HG03139 (cell line): ENCODE measurements at regions not wholly inside any gene's neighbourhood (a gene's known extent, or its start where the extent isn't known, plus 50 kb on each side); places are given as distances from the start of the nearest gene placed in this dataset.
"Not testable (repeated sequence)": the region's sequence is repeated elsewhere in the genome, so short reads cannot be mapped to it uniquely, and the experiment has no call there.

ENCODE experiments used
- ATAC-seq: cut with Tn5 transposase; IDR thresholded peaks from one replicate; pipeline ENCODE4 v1.9.1; 2021; ENCODE audit not compliant: unreplicated experiment

- ATAC-seq, result no peak
These were observed 264.5 kb upstream of the LRP1B start for GRCh38 chr2:142395291-142395690.

- no peak for ATAC-seq
These were observed 249.6 kb upstream of the LRP1B start for GRCh38 chr2:142380372-142380771.

DNA sequence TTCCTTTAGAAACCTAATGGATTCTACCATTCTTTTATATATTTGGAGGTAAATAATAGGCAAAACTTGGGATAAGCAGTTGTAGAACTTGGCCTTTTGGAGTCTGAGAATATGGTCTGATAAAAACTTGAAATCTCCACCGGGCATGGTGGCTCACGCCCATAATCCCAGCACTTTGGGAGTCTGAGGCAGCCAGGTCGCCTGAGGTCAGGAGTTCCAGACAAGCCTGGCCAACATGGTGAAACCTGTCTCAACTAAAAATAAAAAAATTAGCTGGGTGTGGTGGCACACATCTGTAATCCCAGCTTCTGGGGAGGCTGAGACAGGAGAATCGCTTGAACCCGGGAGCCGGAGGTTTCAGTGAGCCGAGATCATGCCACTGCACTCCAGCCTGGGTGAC is 231.3 kb upstream of the LRP1B start:
- ATAC-seq, result not testable (repeated sequence)

DNA sequence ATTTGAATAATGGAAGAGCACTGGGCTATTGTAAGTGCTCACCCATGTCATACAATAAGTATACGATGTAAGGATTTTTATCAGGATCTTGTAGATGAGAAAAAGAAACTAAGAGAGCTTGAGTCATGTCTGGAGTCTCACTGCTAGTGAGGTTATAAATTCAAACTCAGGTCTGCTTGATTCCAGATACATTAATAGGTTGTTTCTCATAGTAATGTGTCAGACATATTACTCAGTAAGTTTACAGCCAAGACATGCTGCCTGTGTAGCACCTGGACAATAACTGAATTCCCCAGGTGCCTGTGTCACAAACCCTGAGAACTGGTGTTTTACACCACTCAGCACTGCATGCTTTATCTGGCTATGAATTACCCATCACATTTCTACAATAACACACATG is 216.9 kb upstream of the LRP1B start:
- no peak for ATAC-seq

- ATAC-seq, result no peak
These were observed 208.4 kb upstream of the LRP1B start for GRCh38 chr2:142339261-142339660.

GRCh38 chr2:142332196-142332595 is 201.4 kb upstream of the LRP1B start:
- no peak for ATAC-seq

DNA sequence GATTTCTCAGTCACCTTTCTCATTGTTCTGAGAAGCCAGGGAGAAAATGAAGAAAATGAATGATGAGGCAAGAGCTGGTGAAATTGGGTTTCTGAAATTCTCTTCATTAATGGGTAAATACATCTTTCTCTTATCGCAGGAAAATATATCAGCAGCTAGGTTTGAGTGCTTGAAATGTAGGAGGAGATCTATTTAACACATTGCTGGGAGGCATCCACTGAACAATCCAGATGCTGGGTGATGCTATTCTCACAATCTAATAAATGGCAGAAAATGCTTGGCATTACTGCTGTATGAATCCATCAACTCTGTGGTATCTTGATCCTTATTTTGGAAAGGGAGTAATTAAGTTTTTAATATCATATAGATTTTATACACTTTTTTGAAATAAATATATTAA is 199.6 kb upstream of the LRP1B start:
- ATAC-seq, result no peak

DNA sequence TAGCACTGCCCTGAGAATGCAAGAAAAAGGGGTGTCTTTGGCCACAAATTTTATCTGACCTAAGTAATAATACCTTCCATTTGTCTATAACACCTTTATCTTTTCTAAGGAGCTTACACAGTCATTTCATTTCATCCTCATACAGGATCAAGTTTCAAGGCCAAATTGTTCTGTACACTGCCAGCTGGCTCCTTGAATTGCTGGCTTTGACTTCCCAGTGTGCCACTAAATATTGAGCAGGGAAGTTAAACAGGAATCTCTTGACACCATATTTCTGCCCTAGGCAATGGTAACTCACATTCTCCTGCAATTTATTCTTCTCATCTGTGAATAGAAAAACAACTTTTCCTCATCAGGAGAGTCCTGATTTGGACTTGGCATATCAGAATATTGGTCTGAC is 195.1 kb upstream of the LRP1B start:
- ATAC-seq, result no peak

- ATAC-seq, result no peak
These were observed 192.4 kb upstream of the LRP1B start for GRCh38 chr2:142323206-142323605.

DNA sequence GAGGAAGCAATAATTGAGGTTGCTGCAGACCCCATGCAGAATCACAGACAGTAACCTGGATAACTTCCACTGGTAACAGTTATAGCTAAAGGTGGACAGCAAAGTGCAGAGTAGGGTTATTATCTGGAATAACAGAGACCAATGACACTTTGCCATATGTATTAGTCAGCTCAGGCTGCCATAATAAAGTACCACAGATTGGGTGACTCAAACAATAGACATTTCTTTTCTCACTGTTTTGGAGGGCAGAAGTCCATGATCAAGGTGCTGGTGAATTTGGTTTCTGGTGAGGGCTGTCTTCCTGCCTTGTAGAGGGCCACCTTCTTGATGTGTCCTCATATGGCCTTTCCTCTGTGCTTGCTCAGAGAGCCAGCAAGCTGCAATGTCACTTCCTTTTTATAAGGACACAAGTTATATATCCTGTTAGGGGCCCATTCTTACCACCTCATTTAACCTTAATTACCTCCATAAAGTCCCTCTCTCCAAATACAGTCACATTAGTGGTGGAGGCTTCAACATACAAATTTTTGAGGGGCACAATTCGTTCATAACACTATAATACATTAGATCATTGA is 191.0 kb upstream of the LRP1B start:
- ATAC-seq, result no peak

- ATAC-seq, result no peak
These were observed 189.3 kb upstream of the LRP1B start for GRCh38 chr2:142320067-142320466.

DNA sequence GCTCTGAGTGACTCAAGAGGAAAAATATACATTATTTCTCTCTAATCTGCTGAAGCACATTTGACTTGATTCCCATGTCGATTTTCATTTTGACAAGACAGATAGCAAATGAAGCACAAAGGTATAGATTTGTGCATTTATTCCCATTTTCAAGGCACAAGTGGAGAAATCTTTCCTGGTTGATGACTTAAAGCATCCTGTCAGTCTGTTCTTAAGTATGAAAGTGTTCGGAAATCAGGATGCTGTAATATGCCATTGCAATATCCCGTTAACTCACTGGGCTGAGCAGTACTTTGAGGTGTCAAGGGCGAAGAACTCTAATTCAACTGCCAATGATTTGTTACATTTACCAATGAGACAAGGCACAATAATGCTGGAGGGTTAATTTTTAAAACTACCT is 185.2 kb upstream of the LRP1B start:
- no peak for ATAC-seq

GRCh38 chr2:142315346-142315745 is 184.5 kb upstream of the LRP1B start:
- ATAC-seq, result no peak

DNA sequence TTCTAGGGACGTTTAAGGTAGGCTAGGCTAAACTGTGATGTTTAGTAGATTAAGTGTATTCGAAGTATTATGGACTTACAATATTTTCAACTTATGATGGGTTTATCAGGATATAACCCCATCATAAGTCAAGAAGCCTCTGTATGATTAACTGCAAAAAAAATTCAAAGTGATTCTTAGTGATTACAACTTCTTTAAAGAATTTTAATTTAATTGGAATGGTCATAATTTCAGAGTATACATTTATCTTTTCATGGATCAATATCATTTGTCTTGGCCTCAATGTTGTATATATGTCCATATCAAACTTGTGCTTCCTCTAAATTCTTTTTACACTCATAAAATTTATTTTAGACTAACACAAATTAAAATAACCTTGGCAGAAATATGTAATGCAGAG is 183.3 kb upstream of the LRP1B start:
- ATAC-seq, result no peak

DNA sequence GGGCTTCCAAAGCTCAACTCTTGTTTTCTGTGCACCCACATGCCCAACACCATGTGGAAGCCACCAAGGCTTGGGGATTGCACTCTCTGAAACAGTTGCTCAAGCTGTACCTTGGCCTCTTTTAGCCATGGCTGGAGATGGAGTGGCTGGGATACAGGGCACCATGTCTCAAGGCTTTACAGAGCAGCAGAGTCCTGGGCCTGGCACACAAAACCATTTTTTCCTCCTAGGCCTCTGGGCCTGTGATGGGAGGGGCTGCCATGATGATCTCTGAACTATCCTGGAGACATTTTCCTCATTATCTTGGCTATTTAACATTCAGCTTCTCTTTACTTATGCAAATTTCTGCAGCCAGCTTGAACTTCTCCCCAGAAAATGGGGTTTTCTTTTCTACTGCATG is 179.7 kb upstream of the LRP1B start:
- ATAC-seq, result no peak

- no peak for ATAC-seq
These were observed 177.9 kb upstream of the LRP1B start for GRCh38 chr2:142308744-142309143.

- no peak for ATAC-seq
These were observed 176.8 kb upstream of the LRP1B start for GRCh38 chr2:142307616-142308115.

DNA sequence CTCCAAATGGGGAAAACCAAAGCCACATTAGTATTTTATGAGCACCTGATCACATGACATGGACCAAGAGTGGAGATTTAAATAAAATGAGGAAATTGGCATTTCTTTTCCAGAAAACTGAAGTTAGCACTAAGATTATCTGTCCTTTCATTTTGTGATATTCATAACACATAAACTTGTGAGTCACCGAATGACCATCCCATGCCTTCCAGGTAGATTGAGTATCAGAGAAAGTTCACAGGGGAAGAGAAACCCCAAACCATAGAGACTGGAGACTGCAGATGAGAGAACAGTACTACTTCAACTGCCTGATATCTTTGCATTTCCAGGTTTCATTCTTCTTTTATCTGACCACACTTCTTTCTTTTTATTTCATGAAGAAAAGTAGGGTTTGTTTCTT is 176.3 kb upstream of the LRP1B start:
- no peak for ATAC-seq

DNA sequence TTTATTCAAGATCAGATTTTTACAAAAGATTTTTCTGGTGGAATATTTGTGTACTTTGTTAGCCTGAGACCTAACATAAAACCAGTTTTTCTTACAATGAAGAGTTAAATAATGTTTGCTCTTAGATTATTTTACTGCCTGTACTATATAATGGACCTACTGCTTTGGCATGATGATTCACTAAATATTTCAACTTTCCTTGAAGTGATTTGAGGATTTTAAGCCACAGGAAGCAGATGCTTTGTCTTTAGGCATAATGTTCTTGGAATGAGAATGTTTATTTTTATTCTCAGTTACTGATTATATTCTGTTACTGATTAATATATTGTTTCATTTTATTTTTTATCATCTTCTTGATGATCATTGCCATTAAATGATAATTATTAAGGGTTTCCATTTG is 175.3 kb upstream of the LRP1B start:
- no peak for ATAC-seq

DNA sequence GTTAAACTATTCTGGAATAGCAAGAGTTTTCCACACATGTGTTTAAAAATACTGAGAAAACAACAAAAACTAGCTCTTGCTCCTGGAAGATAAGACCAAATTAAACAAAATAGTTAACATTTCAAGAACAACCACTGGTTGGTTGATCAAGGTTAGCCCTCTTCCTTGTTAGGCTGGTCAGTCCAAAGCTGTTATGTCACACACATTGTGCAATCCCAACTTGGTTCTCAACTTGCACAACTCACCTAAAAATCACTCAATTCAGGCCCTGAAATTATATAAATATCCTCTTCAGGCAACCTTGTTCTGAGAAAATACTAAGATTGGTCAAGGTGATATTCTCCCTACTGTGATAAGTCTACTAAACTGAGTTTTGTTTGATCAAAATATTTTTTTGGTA is 169.7 kb upstream of the LRP1B start:
- no peak for ATAC-seq

- ATAC-seq, result no peak
These were observed 168.2 kb upstream of the LRP1B start for GRCh38 chr2:142299021-142299420.

- ATAC-seq, result no peak
These were observed 163.4 kb upstream of the LRP1B start for GRCh38 chr2:142294225-142294624.

DNA sequence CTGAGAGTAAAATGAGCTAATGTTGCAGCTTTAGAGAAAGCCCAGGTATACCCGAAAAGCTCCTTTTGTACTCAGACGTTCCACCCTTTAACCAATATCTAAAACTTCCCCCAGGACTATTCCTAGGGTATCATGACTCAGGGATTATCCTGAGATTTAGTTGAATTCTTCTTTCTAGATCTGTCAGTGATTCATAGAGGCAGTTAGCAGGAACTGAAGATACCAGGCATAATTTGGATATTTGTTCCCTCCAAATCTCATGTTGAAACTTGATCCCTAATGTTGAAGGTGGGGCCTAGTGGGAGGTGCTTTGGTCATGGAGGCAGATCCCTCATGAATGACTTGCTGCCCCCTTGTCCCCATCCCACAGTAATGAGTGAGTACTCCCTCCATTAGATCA is 161.2 kb upstream of the LRP1B start:
- ATAC-seq, result no peak

DNA sequence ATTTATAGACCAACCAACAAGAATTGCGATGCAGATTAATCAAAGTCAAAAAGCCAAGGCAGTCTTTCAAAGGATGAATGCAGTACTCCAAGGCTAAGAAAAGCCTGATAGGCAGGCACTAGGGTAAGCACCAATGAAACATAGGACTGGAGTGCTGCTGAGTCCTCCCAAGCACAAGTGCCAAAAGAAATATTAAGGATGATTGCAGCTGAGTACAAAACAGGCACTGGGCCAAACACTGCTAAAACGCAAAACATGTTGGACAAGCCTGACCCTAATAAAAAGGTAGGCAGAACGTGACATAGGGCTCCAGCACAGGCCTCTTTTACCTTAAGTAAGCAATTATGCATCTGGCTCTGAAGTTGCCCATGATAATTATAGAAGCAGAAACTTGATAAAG is 160.1 kb upstream of the LRP1B start:
- no peak for ATAC-seq
